GM04503 (cell line): ENCODE measurements at regions not wholly inside any gene's neighbourhood (a gene's known extent, or its start where the extent isn't known, plus 50 kb on each side); places are given as distances from the start of the nearest gene placed in this dataset.
"Not testable (repeated sequence)": the region's sequence is repeated elsewhere in the genome, so short reads cannot be mapped to it uniquely, and the experiment has no call there.

Source experiments
- DNase-seq: peaks from one replicate; pipeline ENCODE4 v3.0.0-alpha.2; 2012; ENCODE audit warnings: low read depth

DNA sequence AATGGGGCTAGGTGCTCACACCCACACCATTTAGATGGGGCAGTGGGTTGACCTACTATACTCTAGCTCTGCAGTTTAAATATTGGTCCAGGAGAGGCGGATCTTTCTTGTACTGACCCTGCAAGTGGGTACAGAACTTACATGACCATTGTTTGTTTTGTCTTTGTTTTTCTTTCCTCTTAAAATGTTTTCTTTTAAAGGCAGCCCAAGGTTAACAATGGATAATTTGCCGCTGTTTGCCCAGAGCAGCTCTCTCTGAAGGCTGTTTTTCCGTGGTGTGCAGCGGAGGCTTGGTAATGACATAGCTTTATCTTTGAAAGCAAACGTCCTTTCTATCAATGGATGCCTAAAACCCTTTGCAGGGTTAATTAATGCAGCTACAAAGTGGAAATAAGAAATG, 133.3 kb upstream of the MEX3C start:
- DNase-seq: no peak

GRCh38 chr18:51337406-51337805, 139.9 kb upstream of the MEX3C start:
- DNase-seq: no peak

- no peak for DNase-seq
Measured at GRCh38 chr18:51339856-51340255, 142.4 kb upstream of the MEX3C start.

GRCh38 chr18:51340332-51340731, 142.9 kb upstream of the MEX3C start:
- no peak for DNase-seq

DNA sequence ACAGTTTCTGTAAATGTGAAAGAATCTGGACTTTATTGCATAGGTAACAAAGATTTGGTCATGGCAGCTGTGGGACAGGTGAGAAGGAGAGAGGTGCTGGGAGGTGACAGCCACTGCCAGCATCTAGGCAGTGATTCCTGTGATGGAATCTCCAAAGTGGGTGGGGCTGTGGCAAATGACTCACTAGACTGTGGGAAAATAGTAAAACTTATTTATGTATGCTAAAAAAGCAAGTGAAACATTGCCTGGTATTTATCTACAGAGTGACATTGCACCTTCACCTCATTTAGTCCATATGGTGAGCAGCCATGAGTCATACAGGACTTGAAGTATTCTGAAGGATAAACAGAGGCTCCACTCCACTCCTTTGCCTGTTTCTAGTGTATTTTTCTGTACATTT, 145.3 kb upstream of the MEX3C start:
- DNase-seq: no peak

GRCh38 chr18:51345848-51346391, 148.4 kb upstream of the MEX3C start:
- DNase-seq: no peak

DNA sequence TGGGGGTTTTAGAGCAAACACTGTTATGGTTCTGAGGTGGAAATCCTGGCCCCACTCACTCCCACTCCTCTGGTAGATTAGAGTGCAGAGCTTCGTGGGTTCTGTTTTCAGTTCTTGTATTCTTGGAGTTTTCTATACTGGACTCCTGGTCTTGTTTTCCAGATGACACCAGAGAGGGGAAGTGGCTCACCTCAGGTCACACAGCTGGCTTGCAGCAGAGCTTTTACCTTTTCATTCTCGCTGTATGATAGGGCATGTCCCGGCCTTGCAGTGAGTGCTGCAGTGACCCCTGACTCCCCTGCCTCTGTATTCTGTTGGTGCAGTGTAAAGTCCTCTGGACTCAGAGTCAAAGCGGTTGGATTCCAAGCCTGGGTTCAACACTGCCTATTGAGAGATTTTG, 148.9 kb upstream of the MEX3C start:
- no peak for DNase-seq

DNA sequence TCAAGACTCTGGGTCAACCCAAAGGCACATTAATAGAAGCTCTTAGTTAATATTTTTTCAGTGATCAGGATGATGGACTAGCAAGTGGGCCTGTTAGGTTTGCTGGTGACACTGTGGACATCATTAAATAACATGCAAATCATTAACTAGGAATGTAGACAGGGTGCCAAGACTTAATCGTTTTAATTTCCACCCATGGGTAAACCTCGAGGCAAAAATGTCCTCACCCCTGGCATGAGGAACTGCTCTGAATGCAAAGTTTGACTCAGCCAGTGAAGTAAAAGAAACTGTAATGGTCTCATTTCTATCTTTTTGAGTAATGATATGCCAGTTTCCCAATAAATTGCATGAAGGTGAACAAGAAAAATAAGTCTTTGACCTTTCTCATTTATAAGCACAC, 152.6 kb upstream of the MEX3C start:
- no peak for DNase-seq

- no peak for DNase-seq
Measured at GRCh38 chr18:51355841-51356240, 158.4 kb upstream of the MEX3C start.

GRCh38 chr18:51360301-51360700, 162.8 kb upstream of the MEX3C start:
- DNase-seq: not testable (repeated sequence)

DNA sequence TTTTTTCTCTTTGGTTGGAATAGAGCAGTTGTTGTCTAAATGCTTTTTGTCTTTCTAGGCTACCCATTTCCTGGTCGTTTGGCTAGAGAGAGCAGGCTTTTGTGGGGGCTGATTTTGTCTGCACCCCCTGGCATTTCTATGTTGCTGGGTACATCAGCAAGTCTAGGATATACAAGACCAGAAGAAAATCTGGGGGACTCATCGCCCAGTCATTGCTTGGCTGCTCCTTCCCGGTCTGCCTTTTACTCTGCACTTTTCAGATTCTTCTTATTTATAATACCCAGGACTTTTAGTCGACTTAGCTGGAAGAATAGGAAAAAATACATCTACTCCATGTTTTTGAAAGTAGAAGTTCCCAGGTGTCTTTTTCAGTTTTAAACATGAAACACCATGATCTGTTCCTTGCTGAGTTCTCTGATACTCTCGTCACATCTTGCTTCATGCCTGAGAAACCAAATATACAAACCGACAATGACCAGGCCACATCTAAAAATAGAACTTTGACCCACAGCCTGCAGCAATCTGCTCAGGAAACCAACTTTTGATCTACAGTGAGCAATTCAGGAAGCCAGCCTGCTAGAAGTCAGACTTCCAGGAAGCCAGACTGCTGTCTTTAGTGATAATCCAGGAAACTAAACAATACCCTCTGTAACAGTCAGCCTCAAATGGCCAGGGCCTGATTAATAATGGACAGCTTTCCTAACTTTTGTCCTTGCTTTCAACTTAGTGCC, 163.8 kb upstream of the MEX3C start:
- no peak for DNase-seq

DNA sequence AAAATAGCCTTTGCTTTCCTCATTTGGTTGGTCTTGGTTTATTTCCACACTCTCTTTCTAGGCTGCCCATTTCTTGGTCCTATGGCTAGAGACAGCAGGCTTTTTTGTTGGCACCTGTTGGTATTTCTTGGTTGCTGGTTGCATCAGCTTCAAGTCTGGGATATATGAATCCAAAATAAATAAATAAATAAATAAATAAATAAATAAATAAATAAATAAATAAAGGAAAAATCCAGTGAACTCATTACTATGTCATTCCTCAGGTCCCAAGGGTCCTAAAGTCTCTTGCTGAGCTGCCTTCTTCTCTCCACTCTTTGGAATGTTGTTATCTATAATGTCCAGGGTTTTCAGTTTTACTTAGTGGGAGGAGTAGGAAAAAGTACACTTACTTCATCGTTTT, 165.9 kb upstream of the MEX3C start:
- no peak for DNase-seq

DNA sequence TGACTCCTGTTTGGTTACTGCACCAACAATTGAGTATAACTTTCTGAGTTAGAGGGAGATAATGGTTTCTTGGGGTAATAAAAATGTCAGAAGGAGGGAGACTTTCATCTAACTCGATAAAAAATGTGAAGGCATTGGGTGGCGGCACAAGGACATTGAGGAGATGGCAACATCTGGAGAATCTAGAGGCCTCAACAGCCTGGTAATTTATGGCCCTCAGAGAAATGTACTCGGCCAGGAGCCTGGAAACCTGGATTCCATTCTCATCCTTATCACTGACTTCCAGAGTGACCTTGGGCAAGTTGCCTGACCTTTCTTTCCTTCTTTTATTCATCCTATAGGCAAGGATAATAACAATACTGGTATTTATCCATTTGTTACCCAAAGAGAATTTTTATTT, 173.5 kb upstream of the MEX3C start:
- DNase-seq: no peak

- DNase-seq: no peak
Measured at GRCh38 chr18:51371929-51372328, 174.4 kb upstream of the MEX3C start.

DNA sequence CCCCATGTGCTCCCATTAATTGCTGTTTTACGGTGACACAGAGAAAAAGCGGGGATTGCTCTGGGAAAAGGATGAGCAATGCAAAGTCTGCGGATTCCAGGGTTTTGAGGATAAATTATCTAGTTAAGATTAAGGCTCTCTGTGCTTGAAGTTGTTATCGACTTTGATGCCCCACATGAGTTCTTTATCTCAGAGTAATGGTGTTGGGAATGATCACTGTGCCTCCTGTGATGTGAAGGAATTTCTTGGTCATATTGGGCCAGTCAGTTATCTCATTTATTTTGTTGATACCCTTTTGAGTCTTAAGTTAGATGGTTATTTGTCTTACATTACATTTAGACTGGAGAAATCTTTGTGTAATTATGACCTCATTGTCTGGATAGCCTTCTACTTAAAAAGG, 184.6 kb upstream of the MEX3C start:
- no peak for DNase-seq

GRCh38 chr18:51383116-51383515, 185.6 kb upstream of the MEX3C start:
- no peak for DNase-seq

- DNase-seq: no peak
Measured at GRCh38 chr18:51383711-51384110, 186.2 kb upstream of the MEX3C start.

DNA sequence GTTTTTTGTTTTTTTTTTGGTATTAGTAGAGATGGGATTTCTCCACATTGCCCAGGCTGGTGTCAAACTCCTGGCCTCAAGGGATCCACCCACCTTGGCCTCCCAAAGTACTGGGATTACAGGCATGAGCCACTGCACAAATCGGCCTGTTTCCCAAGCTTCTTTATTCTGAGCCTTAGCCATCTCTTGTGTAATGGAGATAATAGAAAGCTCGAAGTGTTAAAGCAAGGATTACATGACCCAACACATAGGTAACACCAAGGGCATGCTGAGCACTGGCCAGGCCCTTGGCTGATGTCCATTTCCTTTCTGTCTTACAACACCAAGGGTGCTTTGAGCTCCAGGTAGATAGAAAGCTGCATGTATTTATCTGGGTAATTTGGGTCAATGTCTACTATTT, 187.8 kb upstream of the MEX3C start:
- DNase-seq: no peak

DNA sequence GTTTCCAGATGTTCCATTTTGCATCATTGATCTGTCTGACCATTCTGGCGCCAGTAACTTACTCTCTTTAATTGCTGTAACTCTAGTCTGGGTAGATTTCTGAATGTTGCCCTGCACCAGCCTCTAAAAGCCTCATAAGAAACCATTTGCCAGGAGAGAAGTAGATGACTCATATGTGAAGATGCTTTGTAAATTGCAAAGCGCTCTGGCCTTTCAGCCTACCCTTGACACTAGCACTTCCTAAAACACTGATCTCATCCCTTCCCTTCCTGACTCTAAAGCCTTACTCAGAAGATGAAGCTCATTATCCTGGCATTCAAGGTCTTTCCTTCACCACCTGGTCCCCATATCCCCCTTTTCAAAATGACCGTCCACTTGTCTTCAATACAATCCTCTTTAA, 193.2 kb upstream of the MEX3C start:
- DNase-seq: no peak

GRCh38 chr18:51391215-51391614, 193.7 kb upstream of the MEX3C start:
- DNase-seq: no peak

DNA sequence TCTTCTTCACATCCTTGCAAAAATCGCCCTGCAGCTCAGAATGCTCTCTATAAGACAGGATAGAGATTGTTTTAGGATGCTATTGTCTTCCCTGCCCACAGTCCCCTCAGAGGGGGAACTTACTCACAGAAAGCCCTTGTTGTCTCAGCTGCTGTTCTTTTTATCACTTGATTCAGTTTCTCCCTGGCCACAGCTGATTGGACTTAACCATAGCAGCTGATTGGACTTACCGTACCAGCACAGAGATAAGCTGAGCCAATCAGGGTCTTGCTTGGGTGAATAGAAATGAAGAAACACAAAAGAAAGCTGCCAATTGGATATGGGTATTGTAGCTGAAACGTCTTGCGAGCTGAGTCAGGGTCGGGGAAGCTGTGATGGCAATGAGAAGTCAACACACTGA, 194.2 kb upstream of the MEX3C start:
- DNase-seq: no peak

- no peak for DNase-seq
Measured at GRCh38 chr18:51397347-51397962, 200.0 kb upstream of the MEX3C start.

DNA sequence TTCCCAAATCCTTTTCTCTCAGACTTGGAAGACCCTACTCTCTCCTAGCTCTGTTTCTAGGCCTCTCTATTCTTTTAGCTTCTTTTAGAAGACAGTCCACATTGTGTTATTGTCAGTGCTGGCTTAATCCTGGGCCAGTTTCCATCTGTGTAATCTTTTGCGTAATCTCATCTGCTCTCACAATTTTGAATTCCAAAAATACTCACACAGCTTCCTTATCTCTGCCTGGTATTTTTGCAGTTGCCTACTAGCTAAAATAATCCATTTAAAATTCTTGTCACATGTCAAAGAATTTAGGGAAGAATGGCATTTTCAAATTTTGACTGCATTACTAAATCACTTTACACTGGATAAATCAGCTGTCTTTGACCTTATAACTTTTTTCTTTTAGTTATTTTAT, 200.6 kb upstream of the MEX3C start:
- DNase-seq: no peak
